ENCODE measurements at regions not wholly inside any gene's neighbourhood (a gene's known extent, or its start where the extent isn't known, plus 50 kb on each side); places are given as distances from the start of the nearest gene placed in this dataset.

- TF ChIP-seq, protein P1, sequence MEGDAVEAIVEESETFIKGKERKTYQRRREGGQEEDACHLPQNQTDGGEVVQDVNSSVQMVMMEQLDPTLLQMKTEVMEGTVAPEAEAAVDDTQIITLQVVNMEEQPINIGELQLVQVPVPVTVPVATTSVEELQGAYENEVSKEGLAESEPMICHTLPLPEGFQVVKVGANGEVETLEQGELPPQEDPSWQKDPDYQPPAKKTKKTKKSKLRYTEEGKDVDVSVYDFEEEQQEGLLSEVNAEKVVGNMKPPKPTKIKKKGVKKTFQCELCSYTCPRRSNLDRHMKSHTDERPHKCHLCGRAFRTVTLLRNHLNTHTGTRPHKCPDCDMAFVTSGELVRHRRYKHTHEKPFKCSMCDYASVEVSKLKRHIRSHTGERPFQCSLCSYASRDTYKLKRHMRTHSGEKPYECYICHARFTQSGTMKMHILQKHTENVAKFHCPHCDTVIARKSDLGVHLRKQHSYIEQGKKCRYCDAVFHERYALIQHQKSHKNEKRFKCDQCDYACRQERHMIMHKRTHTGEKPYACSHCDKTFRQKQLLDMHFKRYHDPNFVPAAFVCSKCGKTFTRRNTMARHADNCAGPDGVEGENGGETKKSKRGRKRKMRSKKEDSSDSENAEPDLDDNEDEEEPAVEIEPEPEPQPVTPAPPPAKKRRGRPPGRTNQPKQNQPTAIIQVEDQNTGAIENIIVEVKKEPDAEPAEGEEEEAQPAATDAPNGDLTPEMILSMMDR (IDR thresholded peaks at IDR 0.05): no peak
- no peak for TF ChIP-seq POLR2A (IDR thresholded peaks at IDR 0.05)
These were observed 592.5 kb upstream of the ZEB2 start for GRCh38 chr2:145112467-145112866.

All from Peyer's patch (tissue), 4 donors.